ENCODE measurements at regions not wholly inside any gene's neighbourhood (a gene's known extent, or its start where the extent isn't known, plus 50 kb on each side); places are given as distances from the start of the nearest gene placed in this dataset.

GRCh38 chr6:163764565-163764964 is 350.0 kb downstream of the QKI start:
- Mint-ChIP-seq H3K27ac (ENCODE audit: unreplicated experiment) (no peak overlapping the region), H3K27me3 (ENCODE audit: unreplicated experiment) (no peaks in the 10 kb centered on the region), H3K9me3 (ENCODE audit: unreplicated experiment) (no peaks in the 10 kb centered on the region), H3K4me1 (ENCODE audit: unreplicated experiment) (peaks cover 15% of the 10 kb centered on the region), H3K4me3 (ENCODE audit: unreplicated experiment) (no peak overlapping the region), H3K36me3 (ENCODE audit: low read depth, unreplicated experiment) (no peaks in the 10 kb centered on the region)
- no peak for DNase-seq (ENCODE audit: low spot score)
- no peak for TF ChIP-seq CTCF (IDR thresholded peaks at IDR 0.05; ENCODE audit: unreplicated experiment)

GRCh38 chr6:163761481-163761880 is 347.0 kb downstream of the QKI start:
- no peaks in the 10 kb centered on the region for H3K36me3 Mint-ChIP-seq (ENCODE audit: low read depth, unreplicated experiment)
- no peak overlapping the region for H3K27ac Mint-ChIP-seq (ENCODE audit: unreplicated experiment)
- TF ChIP-seq CTCF (IDR thresholded peaks at IDR 0.05; ENCODE audit: unreplicated experiment) = no peak
- H3K9me3 Mint-ChIP-seq (ENCODE audit: unreplicated experiment) = no peaks in the 10 kb centered on the region
- H3K4me3 Mint-ChIP-seq (ENCODE audit: unreplicated experiment) = no peak overlapping the region
- H3K4me1 Mint-ChIP-seq (ENCODE audit: unreplicated experiment) = peaks cover 12% of the 10 kb centered on the region
- H3K27me3 Mint-ChIP-seq (ENCODE audit: unreplicated experiment) = no peaks in the 10 kb centered on the region
- no peak for DNase-seq (ENCODE audit: low spot score)

GRCh38 chr6:163760860-163761259 is 346.3 kb downstream of the QKI start:
- H3K27ac Mint-ChIP-seq (ENCODE audit: unreplicated experiment) = no peak overlapping the region
- no peak for DNase-seq (ENCODE audit: low spot score)
- no peaks in the 10 kb centered on the region for H3K9me3 Mint-ChIP-seq (ENCODE audit: unreplicated experiment)
- H3K4me3 Mint-ChIP-seq (ENCODE audit: unreplicated experiment) = no peak overlapping the region
- H3K36me3 Mint-ChIP-seq (ENCODE audit: low read depth, unreplicated experiment) = no peaks in the 10 kb centered on the region
- H3K27me3 Mint-ChIP-seq (ENCODE audit: unreplicated experiment) = peaks cover 1% of the 10 kb centered on the region
- H3K4me1 Mint-ChIP-seq (ENCODE audit: unreplicated experiment) = peaks cover 9% of the 10 kb centered on the region
- no peak for TF ChIP-seq CTCF (IDR thresholded peaks at IDR 0.05; ENCODE audit: unreplicated experiment)

- H3K4me3 Mint-ChIP-seq (ENCODE audit: unreplicated experiment) = no peak overlapping the region
- TF ChIP-seq CTCF (IDR thresholded peaks at IDR 0.05; ENCODE audit: unreplicated experiment) = no peak
- peaks cover 2% of the 10 kb centered on the region for H3K4me1 Mint-ChIP-seq (ENCODE audit: unreplicated experiment)
- H3K36me3 Mint-ChIP-seq (ENCODE audit: low read depth, unreplicated experiment) = no peaks in the 10 kb centered on the region
- H3K27me3 Mint-ChIP-seq (ENCODE audit: unreplicated experiment) = peaks cover 1% of the 10 kb centered on the region
- H3K27ac Mint-ChIP-seq (ENCODE audit: unreplicated experiment) = no peak overlapping the region
- no peak for DNase-seq (ENCODE audit: low spot score)
- no peaks in the 10 kb centered on the region for H3K9me3 Mint-ChIP-seq (ENCODE audit: unreplicated experiment)
These were observed 345.0 kb downstream of the QKI start for GRCh38 chr6:163759542-163759941.

- Mint-ChIP-seq H3K27ac (ENCODE audit: unreplicated experiment) (no peak overlapping the region), H3K4me3 (ENCODE audit: unreplicated experiment) (no peak overlapping the region), H3K36me3 (ENCODE audit: low read depth, unreplicated experiment) (no peaks in the 10 kb centered on the region), H3K9me3 (ENCODE audit: unreplicated experiment) (no peaks in the 10 kb centered on the region), H3K4me1 (ENCODE audit: unreplicated experiment) (no peaks in the 10 kb centered on the region), H3K27me3 (ENCODE audit: unreplicated experiment) (peaks cover 3% of the 10 kb centered on the region)
- DNase-seq (ENCODE audit: low spot score) = no peak
- TF ChIP-seq CTCF (IDR thresholded peaks at IDR 0.05; ENCODE audit: unreplicated experiment) = no peak
These were observed 343.0 kb downstream of the QKI start for GRCh38 chr6:163757520-163757919.
